Smooth muscle cell (in vitro differentiated cells): ENCODE measurements at regions not wholly inside any gene's neighbourhood (a gene's known extent, or its start where the extent isn't known, plus 50 kb on each side); places are given as distances from the start of the nearest gene placed in this dataset.

ENCODE experiments used
- DNase-seq: peaks from one replicate; lab custom pipeline; 2025; ENCODE audit not compliant: unreplicated experiment; lab: John Stamatoyannopoulos, UW
- H2AFZ ChIP-seq: fragments of 200-600 bp; sonication (generic); 2 replicates; pipeline ENCODE4 v1.6.0; 2016; ENCODE audit warnings: antibody characterized with exemption, low read depth, mild to moderate bottlenecking
- H3F3A ChIP-seq: fragments of 200-600 bp; sonication (generic); 2 replicates; pipeline ENCODE4 v1.6.0; 2017; ENCODE audit warnings: antibody characterized with exemption, low read depth
- H3K27ac ChIP-seq: fragments of 200-600 bp; sonication (generic); 2 replicates; pipeline ENCODE4 v1.5.1; 2016; ENCODE audit warnings: low read depth, mild to moderate bottlenecking
- H3K27me3 ChIP-seq: fragments of 200-600 bp; sonication (generic); 2 replicates; pipeline ENCODE4 v1.6.1; 2016; ENCODE audit warnings: low read depth, mild to moderate bottlenecking
- H3K36me3 ChIP-seq: fragments of 200-600 bp; sonication (generic); 2 replicates; pipeline ENCODE4 v1.5.1; 2016; ENCODE audit warnings: low read depth
- H3K4me1 ChIP-seq: fragments of 200-600 bp; sonication (generic); 2 replicates; pipeline ENCODE4 v1.5.1; 2016; ENCODE audit warnings: low read depth
- H3K4me2 ChIP-seq: fragments of 200-600 bp; sonication (generic); 2 replicates; pipeline ENCODE4 v1.6.0; 2016; ENCODE audit warnings: mild to moderate bottlenecking
- H3K4me3 ChIP-seq: fragments of 200-600 bp; sonication (generic); 2 replicates; pipeline ENCODE4 v1.5.1; 2016; ENCODE audit warnings: mild to moderate bottlenecking
- H3K79me2 ChIP-seq: fragments of 200-600 bp; sonication (generic); 2 replicates; pipeline ENCODE4 v1.6.0; 2016; ENCODE audit warnings: low read depth, mild to moderate bottlenecking
- H3K9ac ChIP-seq: fragments of 200-600 bp; sonication (generic); 2 replicates; pipeline ENCODE4 v1.6.0; 2016; ENCODE audit warnings: low read depth
- H3K9me3 ChIP-seq: fragments of 200-600 bp; sonication (generic); replicated peaks from 2 replicates; pipeline ENCODE4 v1.5.1; 2016; ENCODE audit warnings: low read depth
- H4K20me1 ChIP-seq: fragments of 200-600 bp; sonication (generic); 2 replicates; pipeline ENCODE4 v1.6.0; 2016; ENCODE audit warnings: low read depth
- WGBS: methylation state at CpG from one replicate; pipeline ENCODE4 v1.1.7; 2016; ENCODE audit warnings: low lambda C conversion rate; 5-methylcytosine and 5-hydroxymethylcytosine counted together
- TF ChIP-seq, protein P1 (sequence below): fragments of 200-600 bp; sonication (generic); IDR thresholded peaks from 2 replicates; pipeline ENCODE4 v1.5.1; 2017; ENCODE audit warnings: borderline replicate concordance, mild to moderate bottlenecking, antibody characterized with exemption; ENCODE audit not compliant: insufficient read depth, poor library complexity, severe bottlenecking

DNA sequence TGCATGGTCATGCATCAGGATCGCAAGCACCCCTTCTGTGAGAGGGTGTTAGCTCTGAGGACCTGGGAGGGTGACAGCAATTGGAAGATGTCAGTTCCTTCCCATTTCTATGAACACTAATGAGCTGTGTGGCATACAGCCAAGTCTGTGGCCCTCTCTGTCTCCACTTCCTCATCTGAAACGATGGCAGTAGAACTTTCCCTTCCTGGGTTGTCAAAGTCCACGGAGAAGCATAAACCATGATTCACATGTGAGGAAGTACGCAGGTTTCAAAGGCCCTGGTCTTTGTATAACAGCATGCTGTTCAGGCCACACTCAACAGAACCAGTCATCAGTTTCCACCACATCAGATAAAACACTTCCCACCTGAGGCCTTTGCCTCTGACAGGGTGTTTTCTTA lies 167.4 kb upstream of the RAB6C start:
- Histone ChIP-seq H3K9me3 (no peaks in the 10 kb centered on the region), H3K9ac (no peak overlapping the region), H3K4me1 (no peaks in the 10 kb centered on the region), H3K27me3 (no peaks in the 10 kb centered on the region), H3F3A (no peaks in the 10 kb centered on the region), H3K36me3 (no peaks in the 10 kb centered on the region), H4K20me1 (no peaks in the 10 kb centered on the region), H3K4me3 (no peak overlapping the region), H3K79me2 (no peaks in the 10 kb centered on the region), H3K27ac (no peak overlapping the region), H3K4me2 (no peak overlapping the region), H2AFZ (no peak overlapping the region)
- WGBS = 90% methylated on average over 4 of the region's 4 CpGs
- DNase-seq = no peak
- TF ChIP-seq, protein P1, sequence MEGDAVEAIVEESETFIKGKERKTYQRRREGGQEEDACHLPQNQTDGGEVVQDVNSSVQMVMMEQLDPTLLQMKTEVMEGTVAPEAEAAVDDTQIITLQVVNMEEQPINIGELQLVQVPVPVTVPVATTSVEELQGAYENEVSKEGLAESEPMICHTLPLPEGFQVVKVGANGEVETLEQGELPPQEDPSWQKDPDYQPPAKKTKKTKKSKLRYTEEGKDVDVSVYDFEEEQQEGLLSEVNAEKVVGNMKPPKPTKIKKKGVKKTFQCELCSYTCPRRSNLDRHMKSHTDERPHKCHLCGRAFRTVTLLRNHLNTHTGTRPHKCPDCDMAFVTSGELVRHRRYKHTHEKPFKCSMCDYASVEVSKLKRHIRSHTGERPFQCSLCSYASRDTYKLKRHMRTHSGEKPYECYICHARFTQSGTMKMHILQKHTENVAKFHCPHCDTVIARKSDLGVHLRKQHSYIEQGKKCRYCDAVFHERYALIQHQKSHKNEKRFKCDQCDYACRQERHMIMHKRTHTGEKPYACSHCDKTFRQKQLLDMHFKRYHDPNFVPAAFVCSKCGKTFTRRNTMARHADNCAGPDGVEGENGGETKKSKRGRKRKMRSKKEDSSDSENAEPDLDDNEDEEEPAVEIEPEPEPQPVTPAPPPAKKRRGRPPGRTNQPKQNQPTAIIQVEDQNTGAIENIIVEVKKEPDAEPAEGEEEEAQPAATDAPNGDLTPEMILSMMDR = no peak

DNA sequence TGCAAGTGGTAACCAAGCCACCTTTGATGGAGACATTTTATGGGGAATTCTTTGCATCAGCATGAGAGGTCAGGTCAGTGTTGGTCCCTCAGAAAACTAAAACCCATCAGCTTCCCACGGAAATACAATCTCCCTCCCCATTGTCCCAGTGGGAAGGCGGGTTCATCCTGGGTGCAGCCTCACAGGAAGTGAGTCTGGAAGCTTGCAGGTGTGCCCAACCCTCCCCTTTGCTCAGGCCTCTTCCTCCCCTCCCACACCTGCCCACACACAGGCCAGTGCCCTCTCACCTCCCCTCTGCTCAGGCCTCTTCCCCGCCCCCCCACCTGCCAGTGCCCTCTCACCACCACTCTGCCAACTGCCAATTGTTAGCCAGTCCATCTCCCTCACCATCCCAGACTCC lies 166.8 kb upstream of the RAB6C start:
- Histone ChIP-seq H3K27me3 (no peaks in the 10 kb centered on the region), H3K36me3 (no peaks in the 10 kb centered on the region), H3K4me1 (no peaks in the 10 kb centered on the region), H2AFZ (no peak overlapping the region), H3K4me3 (no peak overlapping the region), H3K9me3 (no peaks in the 10 kb centered on the region), H3K79me2 (no peaks in the 10 kb centered on the region), H3K4me2 (no peak overlapping the region), H4K20me1 (no peaks in the 10 kb centered on the region), H3K27ac (no peak overlapping the region), H3K9ac (no peak overlapping the region), H3F3A (no peaks in the 10 kb centered on the region)
- DNase-seq = no peak
- TF ChIP-seq, protein P1 = no peak
- 100% methylated on average over 3 of the region's 3 CpGs for WGBS

- 75% methylated on average over 4 of the region's 4 CpGs for WGBS
- Histone ChIP-seq H3K79me2 (no peaks in the 10 kb centered on the region), H3K4me1 (no peaks in the 10 kb centered on the region), H2AFZ (no peak overlapping the region), H4K20me1 (no peaks in the 10 kb centered on the region), H3K4me2 (no peak overlapping the region), H3K27me3 (no peaks in the 10 kb centered on the region), H3K9ac (no peak overlapping the region), H3K4me3 (no peak overlapping the region), H3K36me3 (no peaks in the 10 kb centered on the region), H3K9me3 (no peaks in the 10 kb centered on the region), H3F3A (no peaks in the 10 kb centered on the region), H3K27ac (no peak overlapping the region)
- DNase-seq = no peak
- TF ChIP-seq, protein P1 = no peak
Measured at GRCh38 chr2:129813404-129813803, 166.1 kb upstream of the RAB6C start.

DNA sequence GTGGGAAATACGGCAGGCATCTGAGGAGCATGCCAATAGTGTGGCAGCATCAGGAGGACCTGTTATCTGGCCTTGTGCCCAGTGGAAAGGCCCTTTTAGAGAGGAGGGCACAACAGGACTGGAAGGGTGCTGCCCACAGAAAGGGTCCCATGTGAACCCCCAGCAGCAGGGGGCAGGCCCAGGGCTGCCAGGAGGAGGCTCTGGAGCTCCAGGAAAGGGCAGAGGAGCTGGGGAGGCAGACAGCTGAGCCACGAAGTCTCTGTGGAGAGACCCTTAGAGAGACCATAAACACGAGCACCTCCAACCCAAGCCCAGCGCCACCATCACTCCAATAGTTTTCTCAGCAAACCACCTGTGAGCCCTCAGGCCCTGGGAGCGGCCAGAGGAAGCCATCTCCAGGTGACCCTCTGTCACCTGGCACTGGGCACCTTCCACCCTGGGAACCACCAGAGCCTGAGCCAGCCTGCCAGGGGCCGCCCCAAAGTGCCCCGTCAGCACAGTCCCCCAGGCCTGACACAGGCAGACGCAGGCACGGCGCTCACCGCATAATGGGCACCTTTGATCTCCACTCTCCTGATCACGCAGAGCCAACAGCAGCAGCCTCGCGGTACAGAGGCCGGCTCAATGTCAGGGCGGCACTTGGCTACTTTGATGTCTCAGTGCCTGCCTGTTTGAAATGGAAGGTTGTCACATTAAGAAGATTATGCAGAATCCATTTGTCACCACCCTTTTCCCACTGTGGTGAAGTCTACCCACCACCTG lies 162.5 kb upstream of the RAB6C start:
- TF ChIP-seq, protein P1 = no peak
- WGBS = 92% methylated on average over 16 of the region's 16 CpGs

More for the DNA sequence above, 162.5 kb upstream of the RAB6C start:
- no peaks in the 10 kb centered on the region for H3K9me3 ChIP-seq
- no peak overlapping the region for H3K4me3 ChIP-seq
- DNase-seq = no peak
- no peak overlapping the region for H2AFZ ChIP-seq
- no peak overlapping the region for H3K27ac ChIP-seq
- no peaks in the 10 kb centered on the region for H3K79me2 ChIP-seq
- H3K4me2 ChIP-seq = no peak overlapping the region
- no peaks in the 10 kb centered on the region for H3F3A ChIP-seq
- no peaks in the 10 kb centered on the region for H4K20me1 ChIP-seq
- H3K27me3 ChIP-seq = no peaks in the 10 kb centered on the region
- H3K36me3 ChIP-seq = no peaks in the 10 kb centered on the region
- no peaks in the 10 kb centered on the region for H3K4me1 ChIP-seq
- no peak overlapping the region for H3K9ac ChIP-seq
